SK-N-SH treated with all-trans-retinoic acid at 6 μM for 48 hours (cell line): ENCODE measurements at regions not wholly inside any gene's neighbourhood (a gene's known extent, or its start where the extent isn't known, plus 50 kb on each side); places are given as distances from the start of the nearest gene placed in this dataset.

Experiments used
- ARNTL ChIP-seq: fragments of 450-650 bp; formaldehyde crosslinking; IDR thresholded peaks from 2 replicates; pipeline ENCODE4 v1.5.0; 2020; ENCODE audit warnings: low read depth, mild to moderate bottlenecking, moderate library complexity, borderline replicate concordance
- BACH2 ChIP-seq: fragments of 250-450 bp; sonication (Bioruptor Pico); IDR thresholded peaks from 2 replicates; pipeline ENCODE4 v1.9.0; 2021; ENCODE audit warnings: mild to moderate bottlenecking, borderline replicate concordance
- CREB5 ChIP-seq: fragments of 250-450 bp; sonication (Bioruptor Pico); IDR thresholded peaks from 2 replicates; pipeline ENCODE4 v1.5.1; 2020; ENCODE audit warnings: low read depth, mild to moderate bottlenecking, moderate library complexity
- CSDC2 ChIP-seq: fragments of 250-450 bp; sonication (Bioruptor Pico); IDR thresholded peaks from 2 replicates; pipeline ENCODE4 v1.5.0; 2020; ENCODE audit warnings: mild to moderate bottlenecking, moderate library complexity
- ESRRG ChIP-seq: fragments of 250-450 bp; sonication (Bioruptor Pico); IDR thresholded peaks from 2 replicates; pipeline ENCODE4 v1.6.1; 2021; ENCODE audit warnings: mild to moderate bottlenecking
- ISL1 ChIP-seq: fragments of 250-450 bp; sonication (Bioruptor Pico); IDR thresholded peaks from 2 replicates; pipeline ENCODE4 v2.1.2; 2022; ENCODE audit warnings: mild to moderate bottlenecking, moderate library complexity
- OSR1 ChIP-seq: fragments of 250-450 bp; sonication (Bioruptor Pico); IDR thresholded peaks from 2 replicates; pipeline ENCODE4 v1.8.0; 2022; ENCODE audit warnings: moderate library complexity, mild to moderate bottlenecking, inconsistent platforms
- PATZ1 ChIP-seq: fragments of 250-450 bp; sonication (Bioruptor Pico); IDR thresholded peaks from 2 replicates; pipeline ENCODE4 v1.8.0; 2020; ENCODE audit warnings: mild to moderate bottlenecking, moderate library complexity, borderline replicate concordance
- RARB ChIP-seq: fragments of 250-450 bp; sonication (Bioruptor Pico); IDR thresholded peaks from 2 replicates; pipeline ENCODE4 v1.8.0; 2021; ENCODE audit warnings: mild to moderate bottlenecking, moderate library complexity
- SNAI2 ChIP-seq: fragments of 250-450 bp; sonication (Bioruptor Pico); IDR thresholded peaks from 2 replicates; pipeline ENCODE4 v1.5.0; 2020; ENCODE audit warnings: mild to moderate bottlenecking, moderate library complexity
- TCF4 ChIP-seq: fragments of 250-450 bp; sonication (Bioruptor Pico); IDR thresholded peaks from 2 replicates; pipeline ENCODE4 v1.8.0; 2021; ENCODE audit warnings: mild to moderate bottlenecking, moderate library complexity, borderline replicate concordance
- ZFP3 ChIP-seq: fragments of 250-450 bp; sonication (Bioruptor Pico); IDR thresholded peaks from 2 replicates; pipeline ENCODE4 v1.5.0; 2020; ENCODE audit warnings: mild to moderate bottlenecking, moderate library complexity
- ZFP30 ChIP-seq: fragments of 450-650 bp; formaldehyde crosslinking; IDR thresholded peaks from 2 replicates; pipeline ENCODE4 v1.5.0; 2022; ENCODE audit warnings: mild to moderate bottlenecking, moderate library complexity
- ZNF70 ChIP-seq: fragments of 450-650 bp; formaldehyde crosslinking; IDR thresholded peaks from 2 replicates; pipeline ENCODE4 v1.5.0; 2020; ENCODE audit warnings: mild to moderate bottlenecking, moderate library complexity

- TF ChIP-seq ARNTL (CRISPR knock-in tag) (no peak), ZNF70 (CRISPR knock-in tag) (no peak), RARB (CRISPR knock-in tag) (no peak), PATZ1 (CRISPR knock-in tag) (no peak), CREB5 (no peak), SNAI2 (CRISPR knock-in tag) (no peak), CSDC2 (no peak), TCF4 (CRISPR knock-in tag) (no peak), ZFP30 (no peak), OSR1 (no peak), ZFP3 (CRISPR knock-in tag) (no peak), BACH2 (no peak), ESRRG (CRISPR knock-in tag) (no peak), ISL1 (CRISPR knock-in tag) (no peak)
Observed at GRCh38 chr5:4027088-4027734, 431.6 kb downstream of the IRX1 start.
